Sigmoid colon (tissue), 6 donors: ENCODE measurements at regions not wholly inside any gene's neighbourhood (a gene's known extent, or its start where the extent isn't known, plus 50 kb on each side); places are given as distances from the start of the nearest gene placed in this dataset.

ENCODE experiments used
- DNase-seq: peaks from one replicate; pipeline ENCODE4 v3.0.0-alpha.2; 2019
- H3K27ac ChIP-seq, 4 donors: fragments of 200-600 bp; sonication (generic); one replicate each; pipeline ENCODE4 v1.5.1; 2016 to 2019; ENCODE audit warnings: mild to moderate bottlenecking in 1 of 4
- H3K27me3 ChIP-seq, 3 donors: fragments of 200-600 bp; sonication (generic); one replicate each; pipeline ENCODE4 v1.5.1; 2019; ENCODE audit warnings: mild to moderate bottlenecking in 1 of 3
- H3K36me3 ChIP-seq, 4 donors: fragments of 200-600 bp; sonication (generic); one replicate each; pipeline ENCODE4 v1.5.1; 2016 to 2019
- H3K4me1 ChIP-seq, 4 donors: fragments of 200-600 bp; sonication (generic); one replicate each; pipeline ENCODE4 v1.5.1; 2017 to 2019
- H3K4me3 ChIP-seq, 4 donors: fragments of 200-600 bp; sonication (generic); one replicate each; pipeline ENCODE4 v1.5.1; 2017 to 2019; ENCODE audit warnings: mild to moderate bottlenecking in 2 of 4, moderate library complexity in 1 of 4
- H3K9me3 ChIP-seq, 4 donors: fragments of 200-600 bp in 3 of 4; sonication (generic) in 3 of 4; one replicate each; pipeline versions ENCODE4 v1.5.1 to v1.6.1; 2013 to 2019
- EP300 ChIP-seq, 4 donors: sonication (generic); formaldehyde crosslinking; IDR thresholded peaks; one replicate each; pipeline ENCODE4 v1.6.1; 2017; ENCODE audit warnings: antibody characterized with exemption in 4 of 4
- POLR2A ChIP-seq, 2 donors: fragments of 450-650 bp; IDR thresholded peaks; one replicate each; pipeline ENCODE4 v1.6.1; 2016; ENCODE audit warnings: antibody characterized with exemption in 2 of 2, mild to moderate bottlenecking in 2 of 2, moderate library complexity in 2 of 2
- POLR2AphosphoS5 ChIP-seq, 4 donors: sonication (generic); formaldehyde crosslinking; IDR thresholded peaks; one replicate each; pipeline ENCODE4 v1.6.1; 2017; ENCODE audit warnings: antibody characterized with exemption in 4 of 4
- WGBS, 2 donors: extraction: QIAGEN DNeasy Blood & Tissue Kit; methylation state at CpG; one replicate each; pipeline ENCODE4 v1.1.7; 2013; 5-methylcytosine and 5-hydroxymethylcytosine counted together
- intact Hi-C: fragments of 100-400 bp; cut with DNase I; formaldehyde crosslinking; loops from one replicate; pipeline ENCODE4 v1.15.1; 2023
- TF ChIP-seq, protein P1 (sequence below), 4 experiments: fragments of 450-650 bp in 3 of 4; fragments of 200-600 bp in 1 of 4; IDR thresholded peaks; one replicate each; pipeline ENCODE4 v1.5.1; 2016 to 2019; ENCODE audit warnings: antibody characterized with exemption in 4 of 4, mild to moderate bottlenecking in 3 of 4, moderate library complexity in 2 of 4
- donor health status: healthy with polysubstance abuse.
- donor health status: healthy.

DNA sequence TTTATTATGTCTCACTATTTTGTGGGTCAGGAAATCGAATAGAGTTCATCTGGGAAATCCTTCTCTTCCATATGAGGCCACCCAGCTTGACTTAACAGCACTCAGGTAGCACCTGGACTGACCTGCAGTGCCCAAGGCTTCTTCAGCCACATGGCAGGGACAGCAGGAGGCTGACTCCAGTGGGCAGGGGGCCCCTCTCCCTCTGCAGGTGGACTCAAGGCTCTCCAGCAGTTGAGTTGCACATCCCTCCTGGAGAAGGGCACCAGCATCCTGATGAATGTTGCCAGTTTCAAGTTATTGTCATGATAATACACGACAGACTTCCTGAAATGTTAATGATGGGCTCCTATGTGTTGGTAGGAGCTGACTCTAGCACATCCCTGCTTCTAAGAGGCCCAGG is 338.1 kb upstream of the RAB6C start:
- no peaks in the 10 kb centered on the region for H3K36me3 ChIP-seq
- no peak overlapping the region for H3K4me3 ChIP-seq
- no peaks in the 10 kb centered on the region for H3K4me1 ChIP-seq
- H3K27ac ChIP-seq, result no peak overlapping the region
- no peaks in the 10 kb centered on the region for H3K9me3 ChIP-seq
- TF ChIP-seq, protein P1, sequence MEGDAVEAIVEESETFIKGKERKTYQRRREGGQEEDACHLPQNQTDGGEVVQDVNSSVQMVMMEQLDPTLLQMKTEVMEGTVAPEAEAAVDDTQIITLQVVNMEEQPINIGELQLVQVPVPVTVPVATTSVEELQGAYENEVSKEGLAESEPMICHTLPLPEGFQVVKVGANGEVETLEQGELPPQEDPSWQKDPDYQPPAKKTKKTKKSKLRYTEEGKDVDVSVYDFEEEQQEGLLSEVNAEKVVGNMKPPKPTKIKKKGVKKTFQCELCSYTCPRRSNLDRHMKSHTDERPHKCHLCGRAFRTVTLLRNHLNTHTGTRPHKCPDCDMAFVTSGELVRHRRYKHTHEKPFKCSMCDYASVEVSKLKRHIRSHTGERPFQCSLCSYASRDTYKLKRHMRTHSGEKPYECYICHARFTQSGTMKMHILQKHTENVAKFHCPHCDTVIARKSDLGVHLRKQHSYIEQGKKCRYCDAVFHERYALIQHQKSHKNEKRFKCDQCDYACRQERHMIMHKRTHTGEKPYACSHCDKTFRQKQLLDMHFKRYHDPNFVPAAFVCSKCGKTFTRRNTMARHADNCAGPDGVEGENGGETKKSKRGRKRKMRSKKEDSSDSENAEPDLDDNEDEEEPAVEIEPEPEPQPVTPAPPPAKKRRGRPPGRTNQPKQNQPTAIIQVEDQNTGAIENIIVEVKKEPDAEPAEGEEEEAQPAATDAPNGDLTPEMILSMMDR (IDR thresholded peaks at IDR 0.05), result no peak
- TF ChIP-seq POLR2A (IDR thresholded peaks at IDR 0.05), result no peak
- WGBS, 2 donors, result 49 to 76% methylated on average over 2 of the region's 2 CpGs
- intact Hi-C loops, result no loop called here
- no peak for DNase-seq
- no peaks in the 10 kb centered on the region for H3K27me3 ChIP-seq

DNA sequence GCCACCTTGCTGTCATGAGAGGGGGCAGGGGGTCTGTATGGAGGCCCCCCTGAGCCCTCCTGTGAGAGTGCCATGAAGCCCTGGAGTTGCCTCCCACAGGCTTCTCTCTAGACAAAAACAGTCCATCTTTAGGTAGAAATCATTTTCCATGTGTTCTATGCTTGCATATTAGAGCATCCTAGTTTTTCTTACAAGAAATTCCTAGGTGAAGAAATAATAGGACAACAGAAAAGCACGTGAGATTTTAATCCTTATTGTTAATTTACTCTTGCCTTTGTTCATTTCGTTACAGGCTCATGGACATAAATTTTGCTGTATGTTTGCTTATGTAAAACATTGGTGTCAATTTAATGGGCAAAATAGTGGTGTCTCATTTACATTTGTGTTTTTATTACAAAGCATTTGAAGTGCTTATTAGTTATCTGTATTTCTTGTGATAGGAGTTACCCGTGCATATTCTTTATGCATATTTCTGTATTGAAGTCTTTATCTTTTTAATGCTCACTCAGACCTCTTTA is 336.9 kb upstream of the RAB6C start:
- H3K9me3 ChIP-seq, result no peaks in the 10 kb centered on the region
- H3K36me3 ChIP-seq, result no peaks in the 10 kb centered on the region
- no peak for DNase-seq
- intact Hi-C loops, result no loop called here
- H3K4me1 ChIP-seq, result no peaks in the 10 kb centered on the region
- no peak for TF ChIP-seq POLR2AphosphoS5 (IDR thresholded peaks at IDR 0.05)
- TF ChIP-seq EP300 (IDR thresholded peaks at IDR 0.05), result no peak
- TF ChIP-seq, protein P1 (IDR thresholded peaks at IDR 0.05), result no peak
- TF ChIP-seq POLR2A (IDR thresholded peaks at IDR 0.05), result no peak
- no peaks in the 10 kb centered on the region for H3K27me3 ChIP-seq
- H3K4me3 ChIP-seq, result no peak overlapping the region
- no peak overlapping the region for H3K27ac ChIP-seq
- 66 to 77% methylated on average over 3 of the region's 3 CpGs for WGBS, 2 donors

DNA sequence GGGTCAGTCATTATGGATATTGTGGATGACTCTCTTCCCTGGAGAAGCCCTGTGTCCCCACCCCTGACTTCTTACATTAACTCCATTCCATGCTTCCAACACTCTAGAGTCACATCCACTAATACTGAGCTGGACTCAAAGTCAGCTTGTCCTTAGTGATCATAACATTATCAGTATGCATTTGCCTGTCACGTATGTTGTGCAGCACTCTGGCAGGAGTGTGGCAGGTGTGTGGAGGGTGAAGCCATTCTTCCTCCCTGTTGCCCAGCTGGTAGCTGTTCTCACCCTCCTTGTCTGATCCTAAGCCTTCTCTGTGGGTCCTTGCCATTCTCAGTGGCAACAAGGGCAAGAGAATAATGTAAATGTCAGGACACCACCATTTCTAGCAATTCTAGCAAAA is 334.1 kb upstream of the RAB6C start:
- Histone ChIP-seq H3K9me3 (no peaks in the 10 kb centered on the region), H3K36me3 (no peaks in the 10 kb centered on the region), H3K27ac (no peak overlapping the region), H3K4me3 (no peak overlapping the region), H3K27me3 (no peaks in the 10 kb centered on the region), H3K4me1 (no peaks in the 10 kb centered on the region)
- no peak for TF ChIP-seq EP300 (IDR thresholded peaks at IDR 0.05)
- intact Hi-C loops, result no loop called here
- WGBS, 2 donors, result 85 to 92% methylated on average over 1 of the region's 1 CpG
- DNase-seq, result no peak

GRCh38 chr2:129646107-129646506 is 333.4 kb upstream of the RAB6C start:
- no peaks in the 10 kb centered on the region for H3K36me3 ChIP-seq
- H3K4me1 ChIP-seq, result no peaks in the 10 kb centered on the region
- TF ChIP-seq, protein P1 (IDR thresholded peaks at IDR 0.05), result no peak
- TF ChIP-seq EP300 (IDR thresholded peaks at IDR 0.05) (no peak), POLR2AphosphoS5 (IDR thresholded peaks at IDR 0.05) (no peak), POLR2A (IDR thresholded peaks at IDR 0.05) (no peak)
- no peaks in the 10 kb centered on the region for H3K27me3 ChIP-seq
- DNase-seq, result no peak
- no peaks in the 10 kb centered on the region for H3K9me3 ChIP-seq
- H3K27ac ChIP-seq, result no peak overlapping the region
- WGBS, 2 donors, result 94 to 95% methylated on average over 6 of the region's 6 CpGs
- intact Hi-C loops, result no loop called here
- no peak overlapping the region for H3K4me3 ChIP-seq

DNA sequence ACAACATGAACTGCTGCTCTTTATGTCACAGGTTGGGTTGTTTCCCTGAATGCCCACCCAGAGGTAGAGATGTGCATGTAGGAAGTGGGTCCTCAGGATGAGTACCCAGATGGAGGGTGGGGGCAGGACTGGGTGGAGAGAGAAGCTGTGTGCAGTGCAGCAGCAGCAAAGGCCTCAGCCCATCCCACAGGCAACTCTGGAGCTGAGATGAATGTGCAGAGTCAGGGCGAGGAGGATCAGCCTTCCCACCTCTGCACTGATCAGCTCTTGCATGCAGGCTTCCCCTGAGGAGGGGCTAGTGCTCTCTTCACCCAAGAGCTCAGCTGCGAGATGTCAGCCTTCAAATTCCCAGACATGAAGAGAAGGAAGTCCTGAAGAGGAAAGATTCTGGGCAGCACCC is 326.2 kb upstream of the RAB6C start:
- H3K4me3 ChIP-seq, result no peak overlapping the region
- no peak for TF ChIP-seq POLR2AphosphoS5 (IDR thresholded peaks at IDR 0.05)
- no peak for TF ChIP-seq EP300 (IDR thresholded peaks at IDR 0.05)
- TF ChIP-seq, protein P1 (IDR thresholded peaks at IDR 0.05), result no peak
- TF ChIP-seq POLR2A (IDR thresholded peaks at IDR 0.05), result no peak
- no peak for DNase-seq
- H3K36me3 ChIP-seq, result no peaks in the 10 kb centered on the region
- 69 to 71% methylated on average over 2 of the region's 2 CpGs for WGBS, 2 donors
- H3K27ac ChIP-seq, result no peak overlapping the region
- no peaks in the 10 kb centered on the region for H3K27me3 ChIP-seq
- intact Hi-C loops, result no loop called here
- H3K9me3 ChIP-seq, result no peaks in the 10 kb centered on the region
- H3K4me1 ChIP-seq, result no peaks in the 10 kb centered on the region
